ENCODE measurements at regions not wholly inside any gene's neighbourhood (a gene's known extent, or its start where the extent isn't known, plus 50 kb on each side); places are given as distances from the start of the nearest gene placed in this dataset.
A peak's percentile ranks its signal among the peaks of the same experiment; 100 is the strongest.
"Not testable (repeated sequence)": the region's sequence is repeated elsewhere in the genome, so short reads cannot be mapped to it uniquely, and the experiment has no call there.

GRCh38 chr4:84224522-84224921 is 274.6 kb downstream of the NKX6-1 start:
- DNase-seq (ENCODE audit: low read depth, low spot score) = no peak

- DNase-seq (ENCODE audit: low read depth, low spot score) = no peak
Measured at GRCh38 chr4:84221704-84222103, 277.4 kb downstream of the NKX6-1 start.

- DNase-seq (ENCODE audit: low read depth, low spot score) = no peak
Measured at GRCh38 chr4:84220990-84221389, 278.1 kb downstream of the NKX6-1 start.

- no peak for DNase-seq (ENCODE audit: low read depth, low spot score)
Measured at GRCh38 chr4:84219656-84220055, 279.4 kb downstream of the NKX6-1 start.

GRCh38 chr4:84218031-84218430 is 281.1 kb downstream of the NKX6-1 start:
- peak; percentile 27 for DNase-seq (ENCODE audit: low read depth, low spot score)

GRCh38 chr4:84215217-84215616 is 283.9 kb downstream of the NKX6-1 start:
- peak; percentile 15 for DNase-seq (ENCODE audit: low read depth, low spot score)

GRCh38 chr4:84206226-84206625 is 292.9 kb downstream of the NKX6-1 start:
- not testable (repeated sequence) for DNase-seq (ENCODE audit: low read depth, low spot score)

GRCh38 chr4:84189144-84189543 is 309.9 kb downstream of the NKX6-1 start:
- DNase-seq (ENCODE audit: low read depth, low spot score) = no peak

GRCh38 chr4:84179409-84179808 is 319.7 kb downstream of the NKX6-1 start:
- no peak for DNase-seq (ENCODE audit: low read depth, low spot score)

- DNase-seq (ENCODE audit: low read depth, low spot score) = no peak
Measured at GRCh38 chr4:84177831-84178542, 321.1 kb downstream of the NKX6-1 start.

GRCh38 chr4:84176016-84176415 is 323.1 kb downstream of the NKX6-1 start:
- DNase-seq (ENCODE audit: low read depth, low spot score) = no peak

GRCh38 chr4:84171871-84172270 is 327.2 kb downstream of the NKX6-1 start:
- DNase-seq (ENCODE audit: low read depth, low spot score) = no peak

- DNase-seq (ENCODE audit: low read depth, low spot score) = no peak
Measured at GRCh38 chr4:84167564-84167963, 331.5 kb downstream of the NKX6-1 start.

- no peak for DNase-seq (ENCODE audit: low read depth, low spot score)
Measured at GRCh38 chr4:84167093-84167492, 332.0 kb downstream of the NKX6-1 start.

GRCh38 chr4:84166486-84166885 is 332.6 kb downstream of the NKX6-1 start:
- no peak for DNase-seq (ENCODE audit: low read depth, low spot score)

- no peak for DNase-seq (ENCODE audit: low read depth, low spot score)
Measured at GRCh38 chr4:84164201-84164600, 334.9 kb downstream of the NKX6-1 start.

- DNase-seq (ENCODE audit: low read depth, low spot score) = peak; percentile 12
Measured at GRCh38 chr4:84159762-84160161, 339.3 kb downstream of the NKX6-1 start.

GRCh38 chr4:84158670-84159069 is 340.4 kb downstream of the NKX6-1 start:
- DNase-seq (ENCODE audit: low read depth, low spot score) = no peak

GRCh38 chr4:84151574-84151973 is 347.5 kb downstream of the NKX6-1 start:
- DNase-seq (ENCODE audit: low read depth, low spot score) = no peak

- no peak for DNase-seq (ENCODE audit: low read depth, low spot score)
Measured at GRCh38 chr4:84150177-84150576, 348.9 kb downstream of the NKX6-1 start.

- no peak for DNase-seq (ENCODE audit: low read depth, low spot score)
Measured at GRCh38 chr4:84147831-84148230, 351.3 kb downstream of the NKX6-1 start.

- DNase-seq (ENCODE audit: low read depth, low spot score) = peak; percentile 4
Measured at GRCh38 chr4:84146300-84146959, 352.7 kb downstream of the NKX6-1 start.

- DNase-seq (ENCODE audit: low read depth, low spot score) = no peak
Measured at GRCh38 chr4:84145176-84145575, 353.9 kb downstream of the NKX6-1 start.

Data from astrocyte of the hippocampus (primary cell).